ENCODE measurements at regions not wholly inside any gene's neighbourhood (a gene's known extent, or its start where the extent isn't known, plus 50 kb on each side); places are given as distances from the start of the nearest gene placed in this dataset.
"Not testable (repeated sequence)": the region's sequence is repeated elsewhere in the genome, so short reads cannot be mapped to it uniquely, and the experiment has no call there.

- DNase-seq, result no peak
Measured at GRCh38 chr4:4663028-4663427, 121.2 kb upstream of the STX18 start.

- no peak for DNase-seq
Measured at GRCh38 chr4:4662230-4662629, 120.4 kb upstream of the STX18 start.

GRCh38 chr4:4659871-4660651 lies 118.2 kb upstream of the STX18 start:
- DNase-seq, result no peak

GRCh38 chr4:4658052-4658451 lies 116.2 kb upstream of the STX18 start:
- DNase-seq, result no peak

GRCh38 chr4:4656977-4657376 lies 115.1 kb upstream of the STX18 start:
- no peak for DNase-seq

- DNase-seq, result no peak
Measured at GRCh38 chr4:4655901-4656300, 114.1 kb upstream of the STX18 start.

- DNase-seq, result no peak
Measured at GRCh38 chr4:4655011-4655410, 113.2 kb upstream of the STX18 start.

- DNase-seq, result no peak
Measured at GRCh38 chr4:4651811-4652755, 110.2 kb upstream of the STX18 start.

GRCh38 chr4:4647041-4647440 lies 105.2 kb upstream of the STX18 start:
- no peak for DNase-seq

- no peak for DNase-seq
Measured at GRCh38 chr4:4645743-4646142, 103.9 kb upstream of the STX18 start.

- not testable (repeated sequence) for DNase-seq
Measured at GRCh38 chr4:4644277-4644676, 102.4 kb upstream of the STX18 start.

- not testable (repeated sequence) for DNase-seq
Measured at GRCh38 chr4:4643743-4644142, 101.9 kb upstream of the STX18 start.

GRCh38 chr4:4643306-4643705 lies 101.5 kb upstream of the STX18 start:
- no peak for DNase-seq

- no peak for DNase-seq
Measured at GRCh38 chr4:4642496-4643000, 100.7 kb upstream of the STX18 start.

- DNase-seq, result no peak
Measured at GRCh38 chr4:4641661-4642495, 100.0 kb upstream of the STX18 start.

GRCh38 chr4:4641254-4641653 lies 99.4 kb upstream of the STX18 start:
- no peak for DNase-seq

GRCh38 chr4:4640692-4641091 lies 98.8 kb upstream of the STX18 start:
- no peak for DNase-seq

GRCh38 chr4:4639370-4639769 lies 97.5 kb upstream of the STX18 start:
- peak in 1 of 2 experiments; percentile 17 for DNase-seq

GRCh38 chr4:4637710-4638109 lies 95.9 kb upstream of the STX18 start:
- DNase-seq, result peak; percentile 49 to 51

- DNase-seq, result no peak
Measured at GRCh38 chr4:4633431-4633830, 91.6 kb upstream of the STX18 start.

- DNase-seq, result no peak
Measured at GRCh38 chr4:4631150-4631549, 89.3 kb upstream of the STX18 start.

- DNase-seq, result no peak
Measured at GRCh38 chr4:4627906-4628305, 86.1 kb upstream of the STX18 start.

GRCh38 chr4:4627111-4627510 lies 85.3 kb upstream of the STX18 start:
- no peak for DNase-seq

Measured in activated T-cell treated with anti-CD3 and anti-CD28 coated beads, Interleukin-2, amount 50 U/mL, for 48 hours (primary cell).